NCI-H524 (cell line): ENCODE measurements at regions not wholly inside any gene's neighbourhood (a gene's known extent, or its start where the extent isn't known, plus 50 kb on each side); places are given as distances from the start of the nearest gene placed in this dataset.

Experiments used
- DNase-seq, 2 experiments: peaks; one replicate each; lab custom pipeline; 2025; lab: John Stamatoyannopoulos, UW

DNA sequence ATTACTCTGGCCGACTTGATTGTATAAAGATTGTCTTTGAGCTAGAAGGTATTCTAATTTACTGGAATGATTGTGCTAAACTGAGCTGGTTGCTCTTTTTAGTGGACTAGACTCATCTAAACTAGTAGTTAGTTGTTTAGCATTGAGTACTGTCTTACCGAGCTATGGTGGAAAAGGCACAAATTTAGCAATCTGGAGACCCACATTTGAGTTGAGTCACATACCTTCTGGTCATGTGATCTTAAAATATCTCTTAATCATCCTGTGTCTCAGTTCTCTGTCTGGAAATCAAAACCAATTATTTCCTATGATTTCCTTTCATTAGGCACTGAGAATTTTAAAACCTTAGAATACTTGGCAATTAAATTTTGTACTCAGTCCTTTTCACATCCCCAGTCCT, 349.5 kb downstream of the IRS2 start:
- DNase-seq, result no peak

DNA sequence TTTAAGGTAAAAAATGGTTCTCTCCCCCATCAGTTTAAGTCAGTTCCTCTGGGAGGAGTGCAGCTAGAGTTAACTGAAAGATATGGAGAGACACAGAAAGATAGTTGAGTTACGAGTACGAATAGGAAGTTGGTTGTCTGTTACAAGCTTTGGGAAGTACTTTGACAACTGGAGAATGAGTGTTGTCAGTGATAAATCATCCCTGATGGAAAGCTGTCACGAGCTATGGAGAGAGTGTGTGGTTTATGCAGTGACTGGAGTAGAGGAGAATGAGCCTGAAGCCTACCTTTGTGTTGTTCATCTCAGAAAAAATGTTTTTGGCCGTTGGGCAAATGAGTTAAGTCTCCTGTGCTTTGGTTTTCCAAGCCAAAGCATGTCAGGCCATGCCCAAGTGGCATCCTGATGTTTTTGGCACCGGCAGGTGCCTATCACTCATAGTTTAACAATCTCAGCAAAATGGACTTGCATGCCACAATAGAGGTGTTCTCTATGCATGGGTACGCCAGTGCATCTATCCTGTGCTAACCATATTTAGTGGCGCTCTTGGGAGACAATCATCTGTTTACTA, 350.2 kb downstream of the IRS2 start:
- DNase-seq, result no peak

DNA sequence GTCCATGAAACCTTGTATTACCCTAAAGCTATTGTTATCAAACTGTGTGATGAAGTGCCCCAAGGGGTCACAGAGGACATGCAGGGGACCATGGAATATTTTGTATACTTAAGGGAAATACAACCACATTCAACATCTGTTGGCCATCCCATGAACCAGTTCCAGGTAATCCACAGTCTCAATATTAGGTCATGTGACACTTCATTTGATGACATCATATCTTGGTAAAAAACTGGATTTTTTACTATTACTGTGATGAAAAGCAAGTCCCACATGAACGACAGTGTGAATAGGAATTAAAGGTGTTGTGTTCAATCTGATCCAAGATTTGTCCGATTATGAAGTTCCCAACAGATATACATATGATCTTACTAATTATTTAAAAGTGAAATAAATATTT, 355.2 kb downstream of the IRS2 start:
- no peak for DNase-seq

DNA sequence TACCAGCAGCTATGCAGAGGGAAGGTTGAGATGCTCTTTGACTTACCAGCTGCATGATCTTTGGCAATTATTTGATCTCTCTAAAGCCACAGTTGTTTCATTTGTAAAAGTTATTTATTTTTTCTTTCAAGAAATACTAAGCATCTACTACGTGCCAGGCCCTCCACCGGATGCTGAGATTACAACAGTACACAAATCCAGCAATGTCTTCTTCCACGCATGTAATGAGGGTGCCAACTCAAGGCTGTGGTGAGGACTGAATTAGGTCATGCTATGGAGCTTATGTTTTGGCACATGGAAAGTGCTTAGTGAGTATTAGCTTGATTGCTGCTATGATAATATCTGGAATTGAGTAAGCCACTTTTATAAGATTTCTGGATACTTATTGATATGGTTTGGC, 358.2 kb downstream of the IRS2 start:
- DNase-seq, result no peak

DNA sequence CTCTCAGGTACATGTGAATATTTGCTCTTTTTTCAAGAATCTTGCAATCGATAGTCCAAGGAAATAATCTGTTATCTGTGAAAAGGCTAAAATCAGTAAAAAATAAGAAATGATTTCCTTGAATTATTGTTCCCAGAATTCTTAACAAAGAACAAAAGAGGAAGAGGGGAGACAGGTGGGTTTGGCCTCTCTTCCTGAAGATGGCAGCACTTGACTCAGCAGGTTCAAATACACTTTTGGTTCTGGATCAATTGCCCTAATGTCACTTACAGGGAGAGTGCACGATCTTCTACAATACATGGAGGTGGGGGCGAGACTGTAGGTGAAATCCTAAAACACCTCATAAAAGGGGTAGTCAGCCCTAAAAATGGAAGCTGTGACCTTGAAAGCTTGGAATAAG, 358.7 kb downstream of the IRS2 start:
- DNase-seq, result no peak

DNA sequence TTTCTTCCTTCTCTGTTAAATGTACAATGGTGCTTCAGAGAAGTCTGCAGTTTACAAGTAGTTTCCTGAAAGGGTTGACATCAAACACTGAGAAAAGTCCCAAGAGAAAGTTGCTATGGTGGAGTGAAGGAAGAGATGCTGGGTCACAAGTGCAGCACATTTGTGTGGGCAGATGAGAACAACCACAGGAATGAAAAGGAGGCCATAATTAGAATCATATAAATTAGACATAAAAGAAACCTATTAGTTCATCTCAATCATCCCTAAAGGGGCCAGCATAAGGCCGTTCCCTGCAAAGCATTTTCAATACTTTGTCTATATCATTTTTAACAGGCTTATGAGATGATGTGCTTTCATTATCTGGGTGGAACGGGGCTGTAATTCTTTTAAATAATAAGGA, 359.2 kb downstream of the IRS2 start:
- DNase-seq, result no peak

DNA sequence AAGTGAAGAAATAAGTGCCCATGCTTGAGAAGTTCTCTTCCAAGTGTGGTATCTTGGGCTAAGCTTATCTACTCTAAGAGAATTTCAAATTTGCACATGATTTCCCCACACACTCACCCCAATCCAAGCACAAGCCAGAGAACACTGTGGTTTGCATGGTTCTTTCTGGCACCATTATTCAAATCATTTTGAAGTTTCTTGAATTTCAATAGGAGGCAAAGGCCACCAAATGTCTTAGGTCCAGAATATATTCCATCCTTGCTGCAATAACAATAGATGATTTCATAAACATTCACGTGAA, 359.7 kb downstream of the IRS2 start:
- no peak for DNase-seq

DNA sequence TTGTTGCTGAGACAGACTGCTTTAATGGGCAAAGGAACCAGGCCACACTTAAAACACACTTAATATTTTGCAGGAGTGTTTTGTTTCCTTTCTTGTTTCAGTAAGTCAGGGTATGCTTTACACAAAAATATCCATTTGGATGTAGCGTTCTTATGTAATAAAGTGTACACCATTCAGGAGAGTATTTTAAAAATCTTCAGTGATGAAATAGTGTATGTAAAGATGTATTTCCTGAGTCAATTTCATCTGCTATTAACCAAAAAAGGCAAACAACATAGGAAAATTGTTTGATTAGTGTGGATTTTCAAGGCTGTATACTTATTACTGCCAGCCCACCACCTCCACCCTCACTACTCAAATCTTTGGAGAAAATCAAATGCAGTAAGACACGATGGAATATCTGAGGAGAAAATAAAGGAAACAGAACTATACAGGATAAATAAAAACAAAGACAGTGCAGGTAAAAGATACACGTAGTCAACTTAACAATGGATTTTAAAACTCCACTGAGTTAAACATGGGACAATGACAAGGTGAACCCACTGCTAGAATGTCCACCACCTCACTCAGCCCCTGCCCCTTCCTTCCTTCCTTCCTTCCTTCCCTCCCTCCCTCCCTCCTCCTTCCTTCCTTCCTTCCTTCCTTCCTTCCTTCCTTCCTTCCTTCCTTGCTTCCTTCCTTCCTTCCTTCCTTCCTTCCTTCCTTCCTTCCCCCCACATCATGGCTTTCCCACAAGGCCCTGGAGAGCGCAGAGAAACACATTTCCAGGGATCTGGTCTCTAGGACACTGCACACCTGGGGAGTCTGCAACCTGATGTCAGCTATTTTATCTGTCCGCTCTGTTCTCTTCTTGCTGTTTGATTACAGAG, 360.3 kb downstream of the IRS2 start:
- DNase-seq, result no peak

DNA sequence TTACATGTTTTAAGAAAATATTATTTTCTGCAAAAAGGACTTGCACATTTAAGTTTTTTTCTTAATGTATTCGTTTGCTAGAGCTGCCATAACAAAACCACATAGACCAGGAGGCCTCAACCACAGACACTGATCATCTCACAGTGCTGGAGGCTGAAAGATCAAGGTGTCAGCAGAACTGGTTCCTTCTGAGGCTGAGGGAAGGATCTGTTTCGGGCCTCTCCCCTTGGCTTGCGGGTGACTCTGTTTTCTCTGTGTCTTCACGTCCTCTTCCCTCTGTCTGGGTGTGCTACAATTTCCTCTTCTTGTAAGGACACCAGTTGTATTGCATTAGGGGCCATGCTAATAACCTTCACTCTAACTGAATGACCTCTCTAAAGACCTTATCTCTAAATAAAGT, 364.2 kb downstream of the IRS2 start:
- DNase-seq, result no peak

DNA sequence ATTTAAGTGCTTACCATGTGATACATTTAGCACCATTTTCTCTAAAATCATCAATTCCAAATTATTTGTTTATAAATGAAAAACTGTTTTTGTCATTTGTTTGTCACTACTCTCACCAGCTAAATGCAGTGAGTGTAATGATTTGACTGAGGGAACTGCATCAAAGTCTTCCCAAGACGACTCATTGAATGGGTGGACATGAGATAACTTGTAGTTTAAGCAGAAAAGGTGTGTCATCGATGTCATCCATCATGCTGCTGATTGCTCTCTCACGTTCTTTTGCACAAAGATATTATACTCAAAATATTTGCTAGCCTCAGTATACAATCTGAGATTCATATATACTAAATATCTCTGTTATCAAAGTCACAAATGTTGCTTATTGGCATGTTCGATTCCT, 366.5 kb downstream of the IRS2 start:
- no peak for DNase-seq

DNA sequence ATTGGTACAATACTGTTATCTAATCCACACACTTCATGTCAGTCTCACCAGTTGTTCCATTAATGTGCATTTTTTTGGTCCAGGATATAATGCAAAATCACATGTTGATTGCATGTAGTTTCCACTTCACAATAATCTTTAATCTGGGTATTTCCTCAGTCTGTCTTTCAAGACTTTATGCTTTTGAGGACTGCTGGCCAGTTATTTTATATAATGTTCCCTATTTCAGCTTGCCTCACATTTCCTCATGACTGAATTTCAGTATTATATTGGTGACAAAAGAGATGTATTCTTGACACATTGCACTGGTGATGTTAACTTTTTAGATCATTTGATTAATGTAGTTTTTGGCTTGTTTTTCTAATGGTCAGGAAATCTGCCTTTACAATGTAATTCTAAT, 368.3 kb downstream of the IRS2 start:
- no peak for DNase-seq

DNA sequence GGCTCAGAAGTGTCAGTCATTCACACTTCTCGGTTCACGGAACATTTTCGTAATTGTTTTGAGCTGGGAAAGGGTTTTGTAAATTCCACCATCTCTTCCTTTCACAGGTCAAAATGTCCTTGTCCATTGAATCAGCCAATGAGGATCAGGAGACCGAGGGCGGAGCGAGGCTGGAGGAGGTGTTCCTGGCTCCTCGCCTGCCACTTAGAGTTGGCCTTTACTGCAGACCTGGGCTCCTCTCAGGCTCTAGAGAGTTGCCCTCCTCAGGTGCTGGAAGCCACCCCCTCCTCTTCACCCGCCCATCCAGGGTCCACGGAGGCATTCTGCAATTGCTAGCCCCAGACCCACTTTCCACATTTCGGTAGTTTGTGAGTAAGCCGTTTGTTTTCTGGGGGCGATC, 370.4 kb downstream of the IRS2 start:
- DNase-seq, result no peak

DNA sequence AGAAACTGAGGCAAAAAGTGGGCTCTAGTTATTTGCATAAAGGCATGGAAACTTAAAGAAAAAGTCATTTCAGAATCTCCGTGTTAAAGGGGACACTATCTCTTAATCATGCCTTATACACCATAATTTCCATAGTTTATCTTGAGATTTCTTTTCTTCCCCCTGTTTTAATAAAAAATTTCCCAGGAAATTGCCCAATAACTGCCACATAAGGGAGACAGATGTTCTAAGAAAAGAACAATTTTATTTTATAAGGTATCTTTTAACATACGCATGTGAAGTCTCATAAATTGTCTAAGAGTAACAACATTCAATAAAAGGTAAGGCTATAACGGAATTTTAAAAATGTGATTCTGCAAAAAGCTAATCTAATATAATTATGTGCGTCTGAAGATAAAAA, 371.3 kb downstream of the IRS2 start:
- DNase-seq, result no peak

DNA sequence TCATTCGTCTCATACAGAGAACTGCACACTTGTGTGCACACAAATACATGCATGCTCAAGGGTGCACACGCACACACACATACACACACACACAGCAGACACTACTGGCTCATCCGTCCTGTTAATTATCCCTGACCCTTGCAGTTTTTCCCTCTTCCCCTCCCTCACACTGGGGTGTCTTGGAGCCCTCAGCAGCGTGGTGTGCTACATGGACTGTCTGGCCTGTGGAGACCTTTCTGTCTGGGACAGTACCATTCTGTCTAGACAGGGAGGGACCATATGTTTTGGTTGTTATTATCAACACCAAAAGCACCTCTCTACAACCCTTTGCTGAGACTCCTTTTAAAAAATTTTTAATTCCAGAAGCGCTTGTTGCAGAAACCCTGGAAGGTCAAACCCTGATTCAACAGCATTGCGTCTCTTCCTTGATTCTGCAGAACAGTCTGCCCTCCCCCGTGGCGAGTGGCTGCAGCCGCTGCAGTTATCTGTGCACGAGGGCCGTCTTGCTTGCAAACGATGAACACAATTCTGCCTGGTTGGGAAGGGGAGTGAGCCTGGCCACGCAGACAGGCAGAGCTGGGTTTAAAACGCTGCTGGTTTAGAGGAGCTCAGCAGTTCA, 374.0 kb downstream of the IRS2 start:
- DNase-seq, result peak; percentile 76 to 89

DNA sequence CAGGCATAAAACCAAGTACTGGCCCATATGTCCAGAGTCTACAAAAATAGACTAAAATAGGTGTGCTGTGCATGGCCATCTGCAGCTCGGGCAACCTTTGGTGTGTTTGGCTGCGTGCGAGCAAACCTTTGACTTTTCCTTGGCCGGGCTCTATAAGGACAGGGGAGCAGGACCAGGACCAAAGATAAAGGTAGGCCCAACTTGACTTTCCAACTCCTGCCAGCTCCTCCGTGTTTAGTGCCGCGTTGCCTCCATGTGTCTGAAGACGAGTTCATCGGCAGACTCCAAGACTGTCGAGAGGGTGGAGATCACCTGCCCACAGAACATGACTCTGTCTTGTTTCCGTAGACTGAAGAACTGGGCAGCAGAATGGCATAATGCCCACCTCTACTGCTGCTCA, 375.5 kb downstream of the IRS2 start:
- DNase-seq, result no peak

DNA sequence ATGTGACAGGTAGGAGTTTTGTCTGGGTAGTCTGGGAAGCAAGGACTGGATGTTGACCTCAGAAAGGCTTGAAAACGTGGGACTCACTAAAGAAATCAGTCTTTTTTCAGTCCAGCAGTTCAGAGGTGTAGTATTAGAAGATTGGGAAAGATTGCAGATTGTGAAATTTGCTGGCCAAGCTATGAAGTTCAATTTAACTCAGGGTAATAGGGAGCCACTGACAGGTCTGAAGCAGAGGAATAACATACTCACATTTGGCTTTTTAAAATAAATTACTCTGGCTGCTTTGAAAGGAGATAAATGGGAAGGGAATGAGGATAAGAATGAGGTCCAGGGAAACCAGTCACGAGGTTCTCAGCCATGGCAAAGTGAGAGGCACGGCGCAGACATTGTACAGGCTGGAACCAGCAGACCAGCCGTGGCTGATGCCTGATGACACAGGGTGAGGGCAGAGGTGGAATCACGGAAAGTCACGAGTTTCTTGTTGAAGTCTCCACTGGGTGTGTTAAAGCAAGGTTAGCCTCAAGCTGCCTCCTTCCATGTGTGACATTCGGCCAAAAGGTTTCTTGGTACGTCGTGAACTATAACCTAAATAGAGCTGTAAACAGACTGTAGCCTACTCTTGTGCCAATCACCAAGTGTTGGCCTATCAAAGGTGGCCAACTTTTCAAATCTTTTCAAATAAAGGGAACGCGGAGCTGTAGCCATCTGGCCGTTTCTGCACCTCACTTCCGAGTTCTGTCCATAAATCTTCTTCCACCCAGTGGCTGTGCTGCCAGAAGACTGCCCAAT, 377.6 kb downstream of the IRS2 start:
- no peak for DNase-seq

DNA sequence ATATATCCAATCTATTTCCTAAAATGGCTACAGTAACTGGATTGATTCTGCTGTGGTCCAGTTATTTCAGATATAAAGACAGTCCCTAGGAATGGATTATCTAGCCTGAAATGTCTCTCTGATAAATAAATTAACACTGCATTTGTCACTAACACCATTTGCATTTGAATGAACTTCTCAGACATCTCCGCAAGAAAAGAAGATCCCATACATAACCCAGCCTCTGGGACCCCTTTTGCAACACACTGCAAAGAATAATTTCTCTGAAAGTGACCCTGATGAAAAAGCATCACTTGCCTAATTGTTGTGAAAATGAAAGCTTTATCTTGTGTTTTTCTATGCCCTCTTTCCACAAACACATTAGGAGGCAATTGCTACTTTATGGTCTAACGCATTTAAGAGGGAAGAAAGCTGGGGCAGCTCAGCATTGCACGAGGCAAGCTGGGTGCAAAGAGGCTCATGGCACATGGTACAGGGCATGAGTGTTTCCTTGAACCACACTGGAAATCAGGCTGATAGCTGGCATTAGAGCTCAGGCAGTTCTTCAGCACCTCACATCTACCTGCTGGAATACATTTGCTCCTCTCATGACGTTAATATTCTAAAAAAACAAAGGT, 379.9 kb downstream of the IRS2 start:
- DNase-seq, result no peak

DNA sequence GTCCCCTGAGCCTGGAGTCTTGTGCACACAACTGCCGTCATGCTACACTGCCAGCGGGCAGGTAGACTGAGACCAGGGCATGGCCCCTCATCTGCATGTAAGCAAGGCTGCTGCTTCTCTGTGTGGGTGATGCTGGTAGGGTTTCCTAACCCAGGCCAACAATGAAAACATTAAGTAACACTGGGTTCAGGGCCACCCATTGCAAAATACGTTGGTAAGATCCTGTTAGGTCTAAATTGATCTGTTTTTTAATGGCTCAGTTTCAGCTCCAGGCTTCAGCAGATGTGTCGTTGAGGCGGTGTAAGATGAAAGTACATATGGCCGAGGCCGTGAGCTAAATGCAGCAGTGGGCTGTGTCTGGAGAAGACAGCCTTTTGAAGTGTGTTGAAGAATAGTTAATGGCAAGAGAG, 383.4 kb downstream of the IRS2 start:
- DNase-seq, result peak in 1 of 2 experiments; percentile 27

DNA sequence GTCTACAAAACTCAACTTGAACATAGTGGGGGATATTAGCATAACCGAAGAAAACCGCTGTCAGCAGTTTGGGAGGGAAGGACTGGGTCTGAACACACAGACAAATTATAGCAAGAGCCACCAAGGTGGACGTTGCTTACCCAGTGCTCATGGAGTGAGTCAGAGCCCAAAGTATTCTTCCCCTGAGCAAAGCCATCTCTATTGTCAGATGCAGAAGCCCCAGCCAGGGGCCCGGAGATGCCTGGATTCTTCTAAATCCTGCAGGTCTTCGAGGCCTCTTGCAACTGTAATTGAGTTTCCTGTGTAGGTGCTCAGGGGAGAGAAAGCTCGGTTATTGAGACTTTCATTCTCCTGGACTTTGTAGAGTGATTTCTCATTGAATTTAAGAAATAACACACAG, 384.5 kb downstream of the IRS2 start:
- DNase-seq, result no peak

DNA sequence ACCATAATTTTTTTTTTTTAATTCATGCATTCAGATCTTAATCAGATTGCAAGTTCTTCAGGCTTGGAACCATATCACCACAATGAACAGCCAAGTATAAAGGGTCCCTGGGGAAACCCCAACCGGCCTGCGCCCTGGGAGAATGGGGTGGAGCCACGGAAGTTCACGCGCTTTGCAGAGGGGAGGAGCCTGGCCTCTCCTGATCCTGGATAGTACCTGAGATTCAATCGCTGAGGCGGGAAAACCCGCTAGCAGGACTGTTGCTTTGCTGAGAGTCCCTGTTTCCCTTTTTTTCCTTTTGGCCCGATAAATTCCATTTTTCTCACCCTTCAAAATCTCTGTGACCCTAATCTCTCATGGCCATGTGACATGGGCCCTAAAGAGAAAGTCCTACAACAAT, 385.1 kb downstream of the IRS2 start:
- DNase-seq, result no peak

DNA sequence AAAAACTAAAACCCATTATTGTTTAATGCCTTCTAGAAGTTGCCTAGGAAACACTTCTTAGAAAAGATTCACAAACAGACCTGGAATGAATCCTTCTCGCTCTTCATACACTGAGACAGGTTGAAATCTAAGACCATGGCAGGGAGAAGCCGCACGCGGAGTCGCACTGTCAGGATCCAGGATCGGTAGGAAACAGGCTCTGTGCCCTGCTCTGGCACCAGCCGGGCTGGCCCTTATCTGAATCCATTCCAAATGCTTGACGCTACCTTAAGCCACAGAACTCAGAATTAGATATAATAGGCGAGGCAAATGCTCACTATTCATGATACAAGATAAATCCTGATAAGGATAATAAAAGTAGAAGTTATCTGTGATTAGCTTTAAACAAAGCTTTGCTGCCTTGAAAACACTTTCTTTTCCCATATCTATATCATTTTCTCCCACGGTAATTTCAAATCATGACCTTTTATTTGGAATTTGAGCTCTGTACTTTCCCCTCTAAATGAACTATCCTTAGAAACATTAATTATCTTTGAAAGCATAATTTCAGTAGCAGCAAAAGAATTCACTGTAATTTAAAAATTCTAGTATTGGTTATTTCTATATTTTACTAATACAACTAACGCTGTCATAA, 385.6 kb downstream of the IRS2 start:
- no peak for DNase-seq

DNA sequence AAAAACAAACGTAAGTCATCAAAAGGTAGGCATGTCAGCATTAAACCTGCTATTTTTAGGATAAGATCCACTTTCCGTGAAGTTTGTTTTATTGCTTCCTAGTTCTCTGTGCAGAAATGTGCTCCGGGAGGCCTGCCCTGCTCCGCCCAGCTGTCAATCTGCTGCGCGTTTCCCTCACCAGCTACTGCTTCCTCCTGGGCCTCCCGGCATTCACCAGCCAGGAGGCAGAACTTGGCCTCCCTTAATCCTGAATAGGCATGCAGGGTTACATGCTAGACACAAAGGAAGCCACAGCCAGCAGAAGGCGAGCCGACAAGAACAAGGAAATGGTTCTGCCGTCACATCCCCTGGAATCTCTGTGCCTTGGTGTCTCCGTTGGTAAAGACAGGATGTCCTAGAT, 386.2 kb downstream of the IRS2 start:
- no peak for DNase-seq
